ENCODE measurements at regions not wholly inside any gene's neighbourhood (a gene's known extent, or its start where the extent isn't known, plus 50 kb on each side); places are given as distances from the start of the nearest gene placed in this dataset.

- no peak for DNase-seq
Measured at GRCh38 chr1:14189381-14189780, 409.1 kb upstream of the KAZN start.

GRCh38 chr1:14190508-14190907 is 408.0 kb upstream of the KAZN start:
- no peak for DNase-seq

GRCh38 chr1:14194511-14194910 is 404.0 kb upstream of the KAZN start:
- no peak for DNase-seq

GRCh38 chr1:14205066-14205465 is 393.4 kb upstream of the KAZN start:
- DNase-seq: no peak

GRCh38 chr1:14215151-14215550 is 383.3 kb upstream of the KAZN start:
- no peak for DNase-seq

- DNase-seq: no peak
Measured at GRCh38 chr1:14217384-14217783, 381.1 kb upstream of the KAZN start.

GRCh38 chr1:14220324-14220723 is 378.2 kb upstream of the KAZN start:
- no peak for DNase-seq

- no peak for DNase-seq
Measured at GRCh38 chr1:14220811-14221210, 377.7 kb upstream of the KAZN start.

GRCh38 chr1:14222086-14222485 is 376.4 kb upstream of the KAZN start:
- DNase-seq: no peak

GRCh38 chr1:14228677-14229076 is 369.8 kb upstream of the KAZN start:
- DNase-seq: no peak

- no peak for DNase-seq
Measured at GRCh38 chr1:14233510-14233909, 365.0 kb upstream of the KAZN start.

GRCh38 chr1:14236097-14236496 is 362.4 kb upstream of the KAZN start:
- no peak for DNase-seq

GRCh38 chr1:14238472-14239307 is 359.8 kb upstream of the KAZN start:
- peak in 1 of 3 donors; percentile 60 for DNase-seq

GRCh38 chr1:14240265-14240664 is 358.2 kb upstream of the KAZN start:
- no peak for DNase-seq

- DNase-seq: no peak
Measured at GRCh38 chr1:14242123-14242522, 356.4 kb upstream of the KAZN start.

- no peak for DNase-seq
Measured at GRCh38 chr1:14242870-14243269, 355.6 kb upstream of the KAZN start.

- peak in 1 of 3 donors; percentile 28 for DNase-seq
Measured at GRCh38 chr1:14245954-14246353, 352.5 kb upstream of the KAZN start.

- peak in 1 of 3 donors; percentile 29 for DNase-seq
Measured at GRCh38 chr1:14246471-14246870, 352.0 kb upstream of the KAZN start.

GRCh38 chr1:14247666-14248065 is 350.8 kb upstream of the KAZN start:
- DNase-seq: no peak

- DNase-seq: peak in 1 of 3 donors; percentile 39
Measured at GRCh38 chr1:14251871-14252270, 346.6 kb upstream of the KAZN start.

- peak in 1 of 3 donors; percentile 55 for DNase-seq
Measured at GRCh38 chr1:14253676-14254075, 344.8 kb upstream of the KAZN start.

- DNase-seq: peak; percentile 51 to 87 (median 70)
Measured at GRCh38 chr1:14254251-14254650, 344.2 kb upstream of the KAZN start.

GRCh38 chr1:14255233-14255632 is 343.3 kb upstream of the KAZN start:
- peak in 1 of 3 donors; percentile 51 for DNase-seq

GRCh38 chr1:14255711-14256110 is 342.8 kb upstream of the KAZN start:
- peak in 1 of 3 donors; percentile 29 for DNase-seq
